GM23338 (cell line): ENCODE measurements at regions not wholly inside any gene's neighbourhood (a gene's known extent, or its start where the extent isn't known, plus 50 kb on each side); places are given as distances from the start of the nearest gene placed in this dataset.

Experiments
- CREB1 ChIP-seq: fragments of 250-450 bp; sonication (Bioruptor Pico); IDR thresholded peaks from 2 replicates; pipeline ENCODE4 v1.5.0; 2020; ENCODE audit warnings: low read depth, mild to moderate bottlenecking, moderate library complexity
- EZH2 ChIP-seq: fragments of 200-600 bp; sonication (generic); IDR thresholded peaks from one replicate; pipeline ENCODE4 v1.8.0; 2017; ENCODE audit warnings: antibody characterized with exemption, mild to moderate bottlenecking, low read depth; ENCODE audit not compliant: unreplicated experiment
- EZH2phosphoT487 ChIP-seq: fragments of 200-600 bp; sonication (generic); IDR thresholded peaks from one replicate; pipeline ENCODE4 v1.8.1; 2018; ENCODE audit warnings: antibody characterized with exemption; ENCODE audit not compliant: unreplicated experiment
- JUNB ChIP-seq: IDR thresholded peaks from one replicate; pipeline ENCODE4 v1.6.1; 2016; ENCODE audit warnings: antibody characterized with exemption; ENCODE audit not compliant: unreplicated experiment
- POLR2AphosphoS5 ChIP-seq: IDR thresholded peaks from 2 replicates; pipeline ENCODE4 v1.6.1; 2016; ENCODE audit warnings: antibody characterized with exemption, low read depth
- ZNF114 ChIP-seq: fragments of 250-450 bp; sonication (Bioruptor Pico); IDR thresholded peaks from 2 replicates; pipeline ENCODE4 v1.5.0; 2020; ENCODE audit warnings: mild to moderate bottlenecking, moderate library complexity
- TF ChIP-seq, protein P1 (sequence below), 2 experiments: fragments of 200-600 bp in 1 of 2; sonication (generic) in 1 of 2; conservative IDR thresholded peaks; 2 replicates each; pipeline versions ENCODE4 v1.5.1 to v1.6.1; 2016 to 2017; ENCODE audit warnings: antibody characterized with exemption in 2 of 2, low read depth in 2 of 2, mild to moderate bottlenecking in 2 of 2, moderate library complexity in 1 of 2
- TF ChIP-seq, protein P2 (sequence below): IDR thresholded peaks from one replicate; pipeline ENCODE4 v1.6.1; 2018; ENCODE audit warnings: antibody characterized with exemption; ENCODE audit not compliant: unreplicated experiment
- TF ChIP-seq, protein P3 (sequence below): fragments of 250-450 bp; sonication (Bioruptor Pico); IDR thresholded peaks from 2 replicates; pipeline ENCODE4 v1.5.0; 2020; ENCODE audit warnings: mild to moderate bottlenecking, moderate library complexity

DNA sequence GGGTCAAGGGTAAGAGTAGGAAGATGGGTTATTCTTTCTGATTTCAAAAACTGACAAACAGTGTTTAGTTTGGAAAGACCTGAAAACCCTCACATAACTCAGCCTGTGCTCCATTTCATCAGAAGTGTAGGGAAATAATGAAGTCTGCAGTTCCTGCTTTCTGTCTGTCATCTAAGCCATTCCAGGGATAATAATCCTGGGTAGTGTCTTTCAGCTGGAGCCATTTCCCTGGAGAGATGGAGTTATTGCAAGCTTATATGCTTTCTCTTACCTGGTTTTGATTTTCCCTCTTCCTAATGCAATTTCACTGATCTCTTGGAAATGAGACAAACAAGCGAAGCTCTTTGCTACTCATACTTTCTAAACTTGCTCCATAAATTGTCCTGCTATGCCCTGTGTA, 824.8 kb upstream of the LCORL start:
- TF ChIP-seq, protein P1, sequence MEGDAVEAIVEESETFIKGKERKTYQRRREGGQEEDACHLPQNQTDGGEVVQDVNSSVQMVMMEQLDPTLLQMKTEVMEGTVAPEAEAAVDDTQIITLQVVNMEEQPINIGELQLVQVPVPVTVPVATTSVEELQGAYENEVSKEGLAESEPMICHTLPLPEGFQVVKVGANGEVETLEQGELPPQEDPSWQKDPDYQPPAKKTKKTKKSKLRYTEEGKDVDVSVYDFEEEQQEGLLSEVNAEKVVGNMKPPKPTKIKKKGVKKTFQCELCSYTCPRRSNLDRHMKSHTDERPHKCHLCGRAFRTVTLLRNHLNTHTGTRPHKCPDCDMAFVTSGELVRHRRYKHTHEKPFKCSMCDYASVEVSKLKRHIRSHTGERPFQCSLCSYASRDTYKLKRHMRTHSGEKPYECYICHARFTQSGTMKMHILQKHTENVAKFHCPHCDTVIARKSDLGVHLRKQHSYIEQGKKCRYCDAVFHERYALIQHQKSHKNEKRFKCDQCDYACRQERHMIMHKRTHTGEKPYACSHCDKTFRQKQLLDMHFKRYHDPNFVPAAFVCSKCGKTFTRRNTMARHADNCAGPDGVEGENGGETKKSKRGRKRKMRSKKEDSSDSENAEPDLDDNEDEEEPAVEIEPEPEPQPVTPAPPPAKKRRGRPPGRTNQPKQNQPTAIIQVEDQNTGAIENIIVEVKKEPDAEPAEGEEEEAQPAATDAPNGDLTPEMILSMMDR (conservative IDR thresholded peaks at IDR 0.05; ENCODE audit: low read depth in 2 of 2): no peak
- no peak for TF ChIP-seq EZH2
- TF ChIP-seq CREB1 (CRISPR knock-in tag): no peak
- TF ChIP-seq POLR2AphosphoS5: no peak
- TF ChIP-seq, protein P2, sequence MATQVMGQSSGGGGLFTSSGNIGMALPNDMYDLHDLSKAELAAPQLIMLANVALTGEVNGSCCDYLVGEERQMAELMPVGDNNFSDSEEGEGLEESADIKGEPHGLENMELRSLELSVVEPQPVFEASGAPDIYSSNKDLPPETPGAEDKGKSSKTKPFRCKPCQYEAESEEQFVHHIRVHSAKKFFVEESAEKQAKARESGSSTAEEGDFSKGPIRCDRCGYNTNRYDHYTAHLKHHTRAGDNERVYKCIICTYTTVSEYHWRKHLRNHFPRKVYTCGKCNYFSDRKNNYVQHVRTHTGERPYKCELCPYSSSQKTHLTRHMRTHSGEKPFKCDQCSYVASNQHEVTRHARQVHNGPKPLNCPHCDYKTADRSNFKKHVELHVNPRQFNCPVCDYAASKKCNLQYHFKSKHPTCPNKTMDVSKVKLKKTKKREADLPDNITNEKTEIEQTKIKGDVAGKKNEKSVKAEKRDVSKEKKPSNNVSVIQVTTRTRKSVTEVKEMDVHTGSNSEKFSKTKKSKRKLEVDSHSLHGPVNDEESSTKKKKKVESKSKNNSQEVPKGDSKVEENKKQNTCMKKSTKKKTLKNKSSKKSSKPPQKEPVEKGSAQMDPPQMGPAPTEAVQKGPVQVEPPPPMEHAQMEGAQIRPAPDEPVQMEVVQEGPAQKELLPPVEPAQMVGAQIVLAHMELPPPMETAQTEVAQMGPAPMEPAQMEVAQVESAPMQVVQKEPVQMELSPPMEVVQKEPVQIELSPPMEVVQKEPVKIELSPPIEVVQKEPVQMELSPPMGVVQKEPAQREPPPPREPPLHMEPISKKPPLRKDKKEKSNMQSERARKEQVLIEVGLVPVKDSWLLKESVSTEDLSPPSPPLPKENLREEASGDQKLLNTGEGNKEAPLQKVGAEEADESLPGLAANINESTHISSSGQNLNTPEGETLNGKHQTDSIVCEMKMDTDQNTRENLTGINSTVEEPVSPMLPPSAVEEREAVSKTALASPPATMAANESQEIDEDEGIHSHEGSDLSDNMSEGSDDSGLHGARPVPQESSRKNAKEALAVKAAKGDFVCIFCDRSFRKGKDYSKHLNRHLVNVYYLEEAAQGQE: no peak
- TF ChIP-seq EZH2phosphoT487: no peak
- TF ChIP-seq, protein P3, sequence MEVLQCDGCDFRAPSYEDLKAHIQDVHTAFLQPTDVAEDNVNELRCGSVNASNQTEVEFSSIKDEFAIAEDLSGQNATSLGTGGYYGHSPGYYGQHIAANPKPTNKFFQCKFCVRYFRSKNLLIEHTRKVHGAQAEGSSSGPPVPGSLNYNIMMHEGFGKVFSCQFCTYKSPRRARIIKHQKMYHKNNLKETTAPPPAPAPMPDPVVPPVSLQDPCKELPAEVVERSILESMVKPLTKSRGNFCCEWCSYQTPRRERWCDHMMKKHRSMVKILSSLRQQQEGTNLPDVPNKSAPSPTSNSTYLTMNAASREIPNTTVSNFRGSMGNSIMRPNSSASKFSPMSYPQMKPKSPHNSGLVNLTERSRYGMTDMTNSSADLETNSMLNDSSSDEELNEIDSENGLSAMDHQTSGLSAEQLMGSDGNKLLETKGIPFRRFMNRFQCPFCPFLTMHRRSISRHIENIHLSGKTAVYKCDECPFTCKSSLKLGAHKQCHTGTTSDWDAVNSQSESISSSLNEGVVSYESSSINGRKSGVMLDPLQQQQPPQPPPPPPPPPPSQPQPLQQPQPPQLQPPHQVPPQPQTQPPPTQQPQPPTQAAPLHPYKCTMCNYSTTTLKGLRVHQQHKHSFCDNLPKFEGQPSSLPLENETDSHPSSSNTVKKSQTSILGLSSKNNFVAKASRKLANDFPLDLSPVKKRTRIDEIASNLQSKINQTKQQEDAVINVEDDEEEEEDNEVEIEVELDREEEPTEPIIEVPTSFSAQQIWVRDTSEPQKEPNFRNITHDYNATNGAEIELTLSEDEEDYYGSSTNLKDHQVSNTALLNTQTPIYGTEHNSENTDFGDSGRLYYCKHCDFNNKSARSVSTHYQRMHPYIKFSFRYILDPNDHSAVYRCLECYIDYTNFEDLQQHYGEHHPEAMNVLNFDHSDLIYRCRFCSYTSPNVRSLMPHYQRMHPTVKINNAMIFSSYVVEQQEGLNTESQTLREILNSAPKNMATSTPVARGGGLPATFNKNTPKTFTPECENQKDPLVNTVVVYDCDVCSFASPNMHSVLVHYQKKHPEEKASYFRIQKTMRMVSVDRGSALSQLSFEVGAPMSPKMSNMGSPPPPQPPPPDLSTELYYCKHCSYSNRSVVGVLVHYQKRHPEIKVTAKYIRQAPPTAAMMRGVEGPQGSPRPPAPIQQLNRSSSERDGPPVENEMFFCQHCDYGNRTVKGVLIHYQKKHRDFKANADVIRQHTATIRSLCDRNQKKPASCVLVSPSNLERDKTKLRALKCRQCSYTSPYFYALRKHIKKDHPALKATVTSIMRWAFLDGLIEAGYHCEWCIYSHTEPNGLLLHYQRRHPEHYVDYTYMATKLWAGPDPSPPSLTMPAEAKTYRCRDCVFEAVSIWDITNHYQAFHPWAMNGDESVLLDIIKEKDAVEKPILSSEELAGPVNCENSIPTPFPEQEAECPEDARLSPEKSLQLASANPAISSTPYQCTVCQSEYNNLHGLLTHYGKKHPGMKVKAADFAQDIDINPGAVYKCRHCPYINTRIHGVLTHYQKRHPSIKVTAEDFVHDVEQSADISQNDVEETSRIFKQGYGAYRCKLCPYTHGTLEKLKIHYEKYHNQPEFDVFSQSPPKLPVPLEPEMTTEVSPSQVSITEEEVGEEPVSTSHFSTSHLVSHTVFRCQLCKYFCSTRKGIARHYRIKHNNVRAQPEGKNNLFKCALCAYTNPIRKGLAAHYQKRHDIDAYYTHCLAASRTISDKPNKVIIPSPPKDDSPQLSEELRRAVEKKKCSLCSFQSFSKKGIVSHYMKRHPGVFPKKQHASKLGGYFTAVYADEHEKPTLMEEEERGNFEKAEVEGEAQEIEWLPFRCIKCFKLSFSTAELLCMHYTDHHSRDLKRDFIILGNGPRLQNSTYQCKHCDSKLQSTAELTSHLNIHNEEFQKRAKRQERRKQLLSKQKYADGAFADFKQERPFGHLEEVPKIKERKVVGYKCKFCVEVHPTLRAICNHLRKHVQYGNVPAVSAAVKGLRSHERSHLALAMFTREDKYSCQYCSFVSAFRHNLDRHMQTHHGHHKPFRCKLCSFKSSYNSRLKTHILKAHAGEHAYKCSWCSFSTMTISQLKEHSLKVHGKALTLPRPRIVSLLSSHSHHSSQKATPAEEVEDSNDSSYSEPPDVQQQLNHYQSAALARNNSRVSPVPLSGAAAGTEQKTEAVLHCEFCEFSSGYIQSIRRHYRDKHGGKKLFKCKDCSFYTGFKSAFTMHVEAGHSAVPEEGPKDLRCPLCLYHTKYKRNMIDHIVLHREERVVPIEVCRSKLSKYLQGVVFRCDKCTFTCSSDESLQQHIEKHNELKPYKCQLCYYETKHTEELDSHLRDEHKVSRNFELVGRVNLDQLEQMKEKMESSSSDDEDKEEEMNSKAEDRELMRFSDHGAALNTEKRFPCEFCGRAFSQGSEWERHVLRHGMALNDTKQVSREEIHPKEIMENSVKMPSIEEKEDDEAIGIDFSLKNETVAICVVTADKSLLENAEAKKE: no peak
- TF ChIP-seq JUNB: no peak
- no peak for TF ChIP-seq ZNF114
